MCF 10A (cell line): ENCODE measurements at regions not wholly inside any gene's neighbourhood (a gene's known extent, or its start where the extent isn't known, plus 50 kb on each side); places are given as distances from the start of the nearest gene placed in this dataset.

Source experiments
- BruUV-seq: library from RNA; stranded (reverse); fragments of 400-500 nt; replicated peaks from 2 replicates; lab custom pipeline; 2021; lab: Mats Ljungman, UMichigan
- CTCF ChIA-PET: fragments of 300-600 bp; sonication (Branson Sonifier 250); formaldehyde crosslinking; extraction: SDS; loops from one replicate; lab custom pipeline; 2021; ENCODE audit warnings: antibody characterized with exemption, inconsistent platforms; lab: Yijun Ruan, JAX
- POLR2A ChIA-PET: fragments of 300-600, 350-650 bp; sonication (Branson Sonifier 250); formaldehyde crosslinking; extraction: SDS; loops from one replicate; lab custom pipeline; 2020; ENCODE audit warnings: antibody characterized with exemption, inconsistent platforms; lab: Yijun Ruan, JAX
- DNase-seq: peaks from one replicate; pipeline ENCODE4 v3.0.0-alpha.2; 2018; ENCODE audit not compliant: unreplicated experiment
- H3K27ac Mint-ChIP-seq: one replicate; pipeline ENCODE4 v1.8.0; 2022; ENCODE audit warnings: mild to moderate bottlenecking, low read depth, mixed read lengths; ENCODE audit not compliant: unreplicated experiment
- H3K27me3 Mint-ChIP-seq: one replicate; pipeline ENCODE4 v1.8.0; 2022; ENCODE audit warnings: mixed read lengths; ENCODE audit not compliant: insufficient read depth, unreplicated experiment
- H3K36me3 Mint-ChIP-seq: one replicate; pipeline ENCODE4 v1.8.0; 2022; ENCODE audit warnings: mild to moderate bottlenecking, moderate library complexity, mixed read lengths; ENCODE audit not compliant: insufficient read depth, unreplicated experiment
- H3K4me1 Mint-ChIP-seq: one replicate; pipeline ENCODE4 v1.8.0; 2022; ENCODE audit warnings: mixed read lengths; ENCODE audit not compliant: insufficient read depth, unreplicated experiment
- H3K4me3 Mint-ChIP-seq: one replicate; pipeline ENCODE4 v1.8.0; 2022; ENCODE audit warnings: mild to moderate bottlenecking, moderate library complexity, mixed read lengths; ENCODE audit not compliant: unreplicated experiment
- H3K9me3 Mint-ChIP-seq: one replicate; pipeline ENCODE4 v1.8.0; 2022; ENCODE audit warnings: mixed read lengths; ENCODE audit not compliant: unreplicated experiment
- intact Hi-C: fragments of 100-400 bp; cut with micrococcal nuclease; formaldehyde crosslinking; loops from 2 replicates; pipeline ENCODE4 v1.14.1; 2022
- TF ChIP-seq, protein P1 (sequence below): fragments of 200-600 bp; IDR thresholded peaks from one replicate; pipeline ENCODE4 v1.8.0; 2022; ENCODE audit warnings: antibody characterized with exemption, mild to moderate bottlenecking; ENCODE audit not compliant: unreplicated experiment

- intact Hi-C loops: no loop called here
- Mint-ChIP-seq H3K4me1 (peaks cover 7% of the 10 kb centered on the region), H3K9me3 (no peaks in the 10 kb centered on the region), H3K27ac (no peak overlapping the region), H3K27me3 (no peaks in the 10 kb centered on the region), H3K36me3 (no peaks in the 10 kb centered on the region), H3K4me3 (no peak overlapping the region)
- ChIA-PET CTCF (no interaction called here), POLR2A (interaction anchor here (0.9 kb wide), 1 partner anchor 11 kb away, joined by 4 read pairs; no protein-coding TSS in a partner anchor)
- no TSS peak for BruUV-seq
- TF ChIP-seq, protein P1, sequence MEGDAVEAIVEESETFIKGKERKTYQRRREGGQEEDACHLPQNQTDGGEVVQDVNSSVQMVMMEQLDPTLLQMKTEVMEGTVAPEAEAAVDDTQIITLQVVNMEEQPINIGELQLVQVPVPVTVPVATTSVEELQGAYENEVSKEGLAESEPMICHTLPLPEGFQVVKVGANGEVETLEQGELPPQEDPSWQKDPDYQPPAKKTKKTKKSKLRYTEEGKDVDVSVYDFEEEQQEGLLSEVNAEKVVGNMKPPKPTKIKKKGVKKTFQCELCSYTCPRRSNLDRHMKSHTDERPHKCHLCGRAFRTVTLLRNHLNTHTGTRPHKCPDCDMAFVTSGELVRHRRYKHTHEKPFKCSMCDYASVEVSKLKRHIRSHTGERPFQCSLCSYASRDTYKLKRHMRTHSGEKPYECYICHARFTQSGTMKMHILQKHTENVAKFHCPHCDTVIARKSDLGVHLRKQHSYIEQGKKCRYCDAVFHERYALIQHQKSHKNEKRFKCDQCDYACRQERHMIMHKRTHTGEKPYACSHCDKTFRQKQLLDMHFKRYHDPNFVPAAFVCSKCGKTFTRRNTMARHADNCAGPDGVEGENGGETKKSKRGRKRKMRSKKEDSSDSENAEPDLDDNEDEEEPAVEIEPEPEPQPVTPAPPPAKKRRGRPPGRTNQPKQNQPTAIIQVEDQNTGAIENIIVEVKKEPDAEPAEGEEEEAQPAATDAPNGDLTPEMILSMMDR: no peak
- no peak for DNase-seq
Measured at GRCh38 chr13:47186471-47186870, 289.6 kb upstream of the HTR2A start.

- Mint-ChIP-seq H3K4me1 (peaks cover 7% of the 10 kb centered on the region), H3K27ac (no peak overlapping the region), H3K4me3 (no peak overlapping the region), H3K36me3 (no peaks in the 10 kb centered on the region), H3K27me3 (no peaks in the 10 kb centered on the region), H3K9me3 (no peaks in the 10 kb centered on the region)
- BruUV-seq: no TSS peak
- CTCF ChIA-PET: no interaction called here
- POLR2A ChIA-PET: no interaction called here
- intact Hi-C loops: no loop called here
- TF ChIP-seq, protein P1: no peak
- DNase-seq: no peak
Measured at GRCh38 chr13:47184321-47184720, 287.5 kb upstream of the HTR2A start.

DNA sequence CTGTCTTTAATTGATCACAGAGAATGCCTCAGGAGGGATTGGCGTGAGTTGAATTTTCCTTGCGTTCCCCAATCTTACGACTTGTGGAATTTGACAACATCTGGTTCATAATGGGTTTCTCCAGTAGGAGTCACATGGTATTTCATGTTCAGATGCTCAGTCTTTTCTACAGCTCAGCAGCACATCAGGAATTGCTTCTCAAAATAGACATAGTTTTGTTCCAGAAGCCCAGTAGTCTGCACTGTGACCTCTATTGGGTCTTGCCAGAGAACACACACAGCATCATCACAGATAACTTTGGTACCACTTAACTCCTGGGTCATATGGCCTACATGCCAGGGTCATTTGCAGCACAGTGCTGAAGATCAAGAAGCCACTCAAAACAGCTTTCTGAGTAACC is 282.5 kb upstream of the HTR2A start:
- H3K36me3 Mint-ChIP-seq: no peaks in the 10 kb centered on the region
- TF ChIP-seq, protein P1: no peak
- POLR2A ChIA-PET: no interaction called here
- BruUV-seq: no TSS peak
- H3K4me1 Mint-ChIP-seq: peaks cover 8% of the 10 kb centered on the region
- no peak for DNase-seq
- no peaks in the 10 kb centered on the region for H3K27me3 Mint-ChIP-seq
- intact Hi-C loops: no loop called here
- no peaks in the 10 kb centered on the region for H3K9me3 Mint-ChIP-seq
- no peak overlapping the region for H3K4me3 Mint-ChIP-seq
- CTCF ChIA-PET: no interaction called here
- H3K27ac Mint-ChIP-seq: no peak overlapping the region

DNA sequence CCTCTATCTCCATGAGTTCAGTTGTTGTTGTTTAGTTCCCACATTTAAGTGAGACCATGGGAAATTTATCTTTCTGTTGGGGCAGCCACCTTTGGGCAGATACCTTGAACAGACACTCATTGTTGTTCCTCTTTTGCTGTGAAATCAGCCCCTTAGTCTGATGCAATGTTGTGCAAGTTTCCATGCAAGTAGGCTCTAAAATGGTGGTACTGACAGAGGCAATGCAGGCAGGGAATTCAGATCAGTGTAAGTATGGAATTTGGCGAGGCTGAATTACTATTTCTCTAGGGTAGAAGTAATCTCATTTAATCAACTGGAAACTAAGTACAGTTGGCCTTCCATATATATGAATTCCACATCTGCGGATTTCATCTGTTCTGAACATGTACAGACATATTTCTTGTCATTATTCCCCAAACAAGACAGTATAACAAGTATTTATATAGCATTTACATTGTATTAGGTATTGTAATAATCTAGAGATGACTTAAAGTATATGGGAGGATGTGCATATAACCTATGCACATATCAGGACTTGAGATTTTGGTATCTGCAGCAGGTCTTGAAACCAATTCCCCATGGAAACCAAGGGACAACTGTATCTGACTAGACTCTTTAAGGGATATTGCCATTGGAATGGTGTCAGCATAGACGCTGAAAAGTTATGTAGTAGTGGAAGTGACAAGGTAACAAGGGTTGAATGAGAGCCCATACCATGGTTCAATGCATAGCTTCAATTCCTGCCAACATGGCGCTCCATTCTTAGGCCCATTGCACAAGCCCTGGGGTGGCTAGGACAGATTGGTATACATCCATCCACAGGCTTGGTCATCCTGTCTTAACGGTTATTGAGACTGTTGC is 281.5 kb upstream of the HTR2A start:
- TF ChIP-seq, protein P1: no peak
- ChIA-PET POLR2A (no interaction called here), CTCF (no interaction called here)
- DNase-seq: no peak
- no peaks in the 10 kb centered on the region for H3K9me3 Mint-ChIP-seq
- H3K4me3 Mint-ChIP-seq: no peak overlapping the region
- BruUV-seq: no TSS peak
- intact Hi-C loops: no loop called here
- H3K4me1 Mint-ChIP-seq: peaks cover 8% of the 10 kb centered on the region
- H3K27me3 Mint-ChIP-seq: no peaks in the 10 kb centered on the region
- no peaks in the 10 kb centered on the region for H3K36me3 Mint-ChIP-seq
- no peak overlapping the region for H3K27ac Mint-ChIP-seq
